Stimulated activated naive B cell treated with anti-CD40 and anti-IgM and Interleukin-4, amounts not matched to agents 10 μg/mL and 1 μg/mL and 100 μg/mL, for 72 hours (primary cell): ENCODE measurements at regions not wholly inside any gene's neighbourhood (a gene's known extent, or its start where the extent isn't known, plus 50 kb on each side); places are given as distances from the start of the nearest gene placed in this dataset.

ENCODE experiments used
- ATAC-seq, 2 donors: fragments of 150-1000 bp; cut with Tn5 transposase; replicated peaks; 2 replicates each; pipeline ENCODE4 v1.10.0; 2021; ENCODE audit warnings: moderate library complexity in 1 of 2
- DNase-seq: peaks from one replicate; pipeline ENCODE4 v3.0.0; 2021
- H3K27ac Mint-ChIP-seq: one replicate; pipeline ENCODE4 v1.8.0; 2022; ENCODE audit warnings: mild to moderate bottlenecking, mixed read lengths
- H3K27me3 Mint-ChIP-seq, 2 donors: one replicate each; pipeline ENCODE4 v1.8.0; 2022; ENCODE audit warnings: mixed read lengths in 2 of 2
- H3K36me3 Mint-ChIP-seq, 2 donors: one replicate each; pipeline ENCODE4 v1.8.0; 2022; ENCODE audit warnings: mixed read lengths in 2 of 2, mild to moderate bottlenecking in 1 of 2
- H3K4me1 Mint-ChIP-seq, 2 donors: one replicate each; pipeline ENCODE4 v1.8.0; 2022; ENCODE audit warnings: mixed read lengths in 2 of 2, mild to moderate bottlenecking in 1 of 2
- H3K4me3 Mint-ChIP-seq, 2 donors: one replicate each; pipeline ENCODE4 v1.8.0; 2022; ENCODE audit warnings: mild to moderate bottlenecking in 2 of 2, mixed read lengths in 2 of 2, moderate library complexity in 1 of 2
- H3K9me3 Mint-ChIP-seq, 2 donors: one replicate each; pipeline ENCODE4 v1.8.0; 2022; ENCODE audit warnings: mixed read lengths in 2 of 2, mild to moderate bottlenecking in 1 of 2

DNA sequence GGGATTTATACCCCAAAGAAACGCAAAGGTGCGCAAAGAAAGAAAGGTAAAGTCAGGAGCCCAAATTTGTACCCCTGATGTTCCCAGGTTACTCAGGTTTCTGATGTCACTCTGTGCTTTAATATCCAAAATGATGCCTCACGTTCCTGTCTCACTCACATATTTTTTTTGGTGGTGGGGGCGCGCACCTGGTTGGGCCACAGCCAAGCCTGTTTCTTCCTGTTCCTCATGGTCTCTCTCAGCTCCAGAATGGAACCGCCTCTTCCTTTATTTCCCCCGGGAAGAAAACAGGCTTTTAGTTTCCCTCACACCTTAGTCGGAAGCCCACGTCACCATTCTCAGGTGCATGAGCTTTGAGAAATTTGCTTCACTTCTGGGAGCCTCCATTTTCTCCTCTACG is 118.3 kb upstream of the BOD1 start:
- Mint-ChIP-seq H3K9me3 (no peaks in the 10 kb centered on the region), H3K36me3 (no peaks in the 10 kb centered on the region), H3K4me1 (peaks cover 45 to 69% of the 10 kb centered on the region in 2 donors), H3K27ac (peak overlapping the region; percentile 87), H3K27me3 (no peaks in the 10 kb centered on the region), H3K4me3 (no peak overlapping the region)
- ATAC-seq (no peak), DNase-seq (no peak)

GRCh38 chr5:173735184-173735583 is 118.7 kb upstream of the BOD1 start:
- ATAC-seq (no peak), DNase-seq (no peak)
- H3K4me1 Mint-ChIP-seq, result peaks cover 45 to 67% of the 10 kb centered on the region in 2 donors
- H3K27me3 Mint-ChIP-seq, result no peaks in the 10 kb centered on the region
- H3K4me3 Mint-ChIP-seq, result no peak overlapping the region
- H3K9me3 Mint-ChIP-seq, result no peaks in the 10 kb centered on the region
- H3K27ac Mint-ChIP-seq, result peak overlapping the region; percentile 87
- H3K36me3 Mint-ChIP-seq, result no peaks in the 10 kb centered on the region

DNA sequence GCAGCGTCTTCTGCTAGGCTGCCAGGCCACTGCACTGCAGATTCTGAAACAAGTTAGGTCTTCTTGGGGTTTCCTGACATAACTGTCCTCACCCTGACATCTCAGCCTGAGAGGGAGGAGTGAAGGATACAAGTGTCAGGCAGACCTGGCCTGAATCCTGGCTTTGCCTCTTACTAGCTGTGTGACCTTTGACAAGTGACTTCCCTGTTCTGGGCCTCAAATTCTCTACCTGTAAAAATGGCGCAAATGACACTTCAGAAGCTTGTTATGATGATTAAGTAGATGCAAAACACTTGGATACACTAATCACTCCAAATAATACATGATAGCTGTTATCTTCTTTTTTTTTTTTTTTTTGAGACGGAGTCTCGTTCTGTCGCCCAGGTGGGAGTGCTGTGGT is 119.2 kb upstream of the BOD1 start:
- Mint-ChIP-seq H3K27ac (no peak overlapping the region), H3K4me3 (no peak overlapping the region), H3K9me3 (no peaks in the 10 kb centered on the region), H3K27me3 (no peaks in the 10 kb centered on the region), H3K4me1 (peaks cover 44 to 67% of the 10 kb centered on the region in 2 donors), H3K36me3 (no peaks in the 10 kb centered on the region)
- ATAC-seq, result no peak
- no peak for DNase-seq

DNA sequence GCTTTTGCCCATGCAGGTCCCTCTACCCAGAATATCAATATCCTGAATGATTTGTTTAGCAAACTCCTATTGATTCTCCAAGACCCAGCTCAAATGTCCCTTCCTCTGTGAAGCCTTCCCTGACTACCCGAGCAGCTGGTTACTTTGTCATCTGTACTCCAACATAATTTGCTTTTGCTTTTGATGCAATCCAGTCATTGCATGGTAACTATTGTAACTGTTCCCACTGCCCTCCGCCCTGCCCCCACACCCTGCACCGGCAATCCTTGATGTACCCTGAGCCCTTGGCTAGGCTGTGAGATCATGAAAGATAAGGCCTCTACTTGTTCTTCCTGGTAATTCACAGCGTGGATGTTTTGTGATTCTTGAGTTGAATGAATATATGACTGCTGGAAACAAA is 119.9 kb upstream of the BOD1 start:
- ATAC-seq (no peak), DNase-seq (no peak)
- no peaks in the 10 kb centered on the region for H3K9me3 Mint-ChIP-seq
- H3K36me3 Mint-ChIP-seq, result no peaks in the 10 kb centered on the region
- no peaks in the 10 kb centered on the region for H3K27me3 Mint-ChIP-seq
- H3K4me1 Mint-ChIP-seq, result peaks cover 45 to 69% of the 10 kb centered on the region in 2 donors
- peak overlapping the region; percentile 39 for H3K27ac Mint-ChIP-seq
- H3K4me3 Mint-ChIP-seq, result peak overlapping the region in 1 of 2 donors; percentile 30

DNA sequence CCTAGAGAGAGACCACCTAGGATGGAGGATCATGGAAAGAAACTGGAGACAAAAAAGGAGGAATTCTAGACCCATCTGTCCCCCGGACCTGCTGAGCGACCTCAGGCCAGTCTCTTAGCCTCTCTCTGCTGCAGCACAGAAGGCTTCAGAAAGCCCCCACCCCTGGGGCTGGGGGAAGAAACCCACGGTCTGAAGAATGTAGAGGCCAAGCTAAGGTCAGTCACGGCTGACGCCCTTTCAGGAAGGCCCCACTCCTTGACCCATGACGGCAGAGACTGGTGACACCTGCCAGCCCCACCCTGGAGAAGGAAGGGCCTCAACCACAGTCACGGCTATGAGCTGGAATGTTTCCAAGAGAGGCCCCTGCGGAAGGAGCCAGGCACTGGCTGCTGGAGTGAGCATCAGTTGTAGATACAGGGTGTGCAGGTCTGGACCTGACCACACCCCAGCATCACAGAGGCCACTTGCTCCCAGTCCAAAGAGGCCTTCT is 120.5 kb upstream of the BOD1 start:
- peaks cover 49 to 75% of the 10 kb centered on the region in 2 donors for H3K4me1 Mint-ChIP-seq
- no peaks in the 10 kb centered on the region for H3K36me3 Mint-ChIP-seq
- H3K9me3 Mint-ChIP-seq, result no peaks in the 10 kb centered on the region
- peak; percentile 74 for DNase-seq
- peak overlapping the region; percentile 39 for H3K27ac Mint-ChIP-seq
- ATAC-seq, result peak; percentile 73 to 79
- no peaks in the 10 kb centered on the region for H3K27me3 Mint-ChIP-seq
- peak overlapping the region; percentile 20 to 30 for H3K4me3 Mint-ChIP-seq

- H3K27me3 Mint-ChIP-seq, result no peaks in the 10 kb centered on the region
- H3K9me3 Mint-ChIP-seq, result no peaks in the 10 kb centered on the region
- DNase-seq, result no peak
- H3K27ac Mint-ChIP-seq, result peak overlapping the region; percentile 0
- no peak for ATAC-seq
- no peak overlapping the region for H3K4me3 Mint-ChIP-seq
- H3K4me1 Mint-ChIP-seq, result peaks cover 53 to 76% of the 10 kb centered on the region in 2 donors
- no peaks in the 10 kb centered on the region for H3K36me3 Mint-ChIP-seq
Measured at GRCh38 chr5:173739741-173740140, 123.3 kb upstream of the BOD1 start.

DNA sequence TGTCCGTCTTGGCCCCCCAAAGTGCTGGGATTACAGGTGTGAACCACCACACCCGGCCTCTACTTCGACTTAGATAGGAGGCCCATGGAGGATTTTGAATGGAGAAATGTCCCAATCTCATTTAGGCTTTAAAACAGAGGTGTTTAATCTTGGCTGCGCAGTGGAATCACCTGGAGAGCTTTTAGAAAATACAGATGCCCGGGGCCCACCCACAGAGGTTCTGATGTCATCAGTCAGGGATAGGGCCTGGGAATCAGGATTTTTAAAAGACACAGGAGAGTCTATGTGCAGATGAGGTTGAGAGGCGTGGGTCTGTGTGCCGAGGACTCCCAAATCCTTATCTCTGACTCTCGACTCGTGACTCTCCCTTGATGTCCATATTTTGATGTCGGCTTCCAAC is 124.0 kb upstream of the BOD1 start:
- Mint-ChIP-seq H3K36me3 (no peaks in the 10 kb centered on the region), H3K4me1 (peaks cover 51 to 76% of the 10 kb centered on the region in 2 donors)
- DNase-seq, result no peak

GRCh38 chr5:173741087-173741486 is 124.6 kb upstream of the BOD1 start:
- H3K36me3 Mint-ChIP-seq, result no peaks in the 10 kb centered on the region
- H3K27me3 Mint-ChIP-seq, result no peaks in the 10 kb centered on the region
- H3K9me3 Mint-ChIP-seq, result no peaks in the 10 kb centered on the region
- no peak for ATAC-seq
- H3K4me3 Mint-ChIP-seq, result no peak overlapping the region
- H3K4me1 Mint-ChIP-seq, result peaks cover 55 to 78% of the 10 kb centered on the region in 2 donors
- no peak overlapping the region for H3K27ac Mint-ChIP-seq
- no peak for DNase-seq

More for the DNA sequence above, 124.0 kb upstream of the BOD1 start:
- H3K9me3 Mint-ChIP-seq, result no peaks in the 10 kb centered on the region
- no peak overlapping the region for H3K27ac Mint-ChIP-seq
- no peak for ATAC-seq
- H3K4me3 Mint-ChIP-seq, result no peak overlapping the region
- H3K27me3 Mint-ChIP-seq, result no peaks in the 10 kb centered on the region

- Mint-ChIP-seq H3K4me1 (peaks cover 51 to 75% of the 10 kb centered on the region in 2 donors), H3K4me3 (no peak overlapping the region), H3K9me3 (no peaks in the 10 kb centered on the region), H3K27ac (no peak overlapping the region), H3K36me3 (no peaks in the 10 kb centered on the region), H3K27me3 (no peaks in the 10 kb centered on the region)
- ATAC-seq, result no peak
- no peak for DNase-seq
Measured at GRCh38 chr5:173741729-173742431, 125.4 kb upstream of the BOD1 start.

- ATAC-seq, result peak; percentile 67 to 74
- H3K4me1 Mint-ChIP-seq, result peaks cover 49 to 69% of the 10 kb centered on the region in 2 donors
- H3K27ac Mint-ChIP-seq, result no peak overlapping the region
- no peaks in the 10 kb centered on the region for H3K9me3 Mint-ChIP-seq
- no peaks in the 10 kb centered on the region for H3K27me3 Mint-ChIP-seq
- no peak for DNase-seq
- no peak overlapping the region for H3K4me3 Mint-ChIP-seq
- H3K36me3 Mint-ChIP-seq, result no peaks in the 10 kb centered on the region
Measured at GRCh38 chr5:173742432-173742816, 126.0 kb upstream of the BOD1 start.

- DNase-seq (no peak), ATAC-seq (no peak)
- no peaks in the 10 kb centered on the region for H3K36me3 Mint-ChIP-seq
- H3K4me1 Mint-ChIP-seq, result peaks cover 43 to 58% of the 10 kb centered on the region in 2 donors
- peak overlapping the region in 1 of 2 donors; percentile 14 for H3K4me3 Mint-ChIP-seq
- H3K27me3 Mint-ChIP-seq, result no peaks in the 10 kb centered on the region
- H3K27ac Mint-ChIP-seq, result peak overlapping the region; percentile 85
- no peaks in the 10 kb centered on the region for H3K9me3 Mint-ChIP-seq
Measured at GRCh38 chr5:173743641-173744343, 127.3 kb upstream of the BOD1 start.

GRCh38 chr5:173744551-173744950 is 128.1 kb upstream of the BOD1 start:
- H3K27ac Mint-ChIP-seq, result peak overlapping the region; percentile 88
- H3K36me3 Mint-ChIP-seq, result no peaks in the 10 kb centered on the region
- DNase-seq, result no peak
- peaks cover 43 to 58% of the 10 kb centered on the region in 2 donors for H3K4me1 Mint-ChIP-seq
- ATAC-seq, result no peak
- no peaks in the 10 kb centered on the region for H3K9me3 Mint-ChIP-seq
- H3K27me3 Mint-ChIP-seq, result no peaks in the 10 kb centered on the region
- H3K4me3 Mint-ChIP-seq, result no peak overlapping the region

DNA sequence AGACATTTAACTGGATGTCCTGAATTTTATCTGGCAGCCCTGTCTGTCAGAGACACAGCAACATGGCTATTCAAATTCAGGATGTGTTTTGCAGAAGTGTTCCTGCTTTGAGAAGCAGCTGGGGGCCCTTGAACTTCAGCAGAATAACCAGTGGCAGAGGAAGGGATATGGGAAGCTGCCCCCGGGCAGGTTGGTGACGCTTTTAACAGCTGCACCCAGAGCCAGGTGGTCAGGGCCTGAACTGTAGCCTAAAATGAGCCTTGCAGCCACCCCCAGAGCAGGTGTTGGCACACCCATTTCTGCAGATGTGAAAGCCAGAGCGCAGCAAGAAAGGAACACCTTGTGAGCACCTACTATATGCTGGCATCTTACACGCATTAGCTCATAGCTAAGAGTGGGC is 128.7 kb upstream of the BOD1 start:
- peaks cover 43 to 58% of the 10 kb centered on the region in 2 donors for H3K4me1 Mint-ChIP-seq
- H3K4me3 Mint-ChIP-seq, result peak overlapping the region in 1 of 2 donors; percentile 14
- H3K9me3 Mint-ChIP-seq, result no peaks in the 10 kb centered on the region
- DNase-seq (peak; percentile 66), ATAC-seq (peak; percentile 88 to 91)
- no peaks in the 10 kb centered on the region for H3K27me3 Mint-ChIP-seq
- no peaks in the 10 kb centered on the region for H3K36me3 Mint-ChIP-seq
- peak overlapping the region; percentile 53 for H3K27ac Mint-ChIP-seq

- H3K4me1 Mint-ChIP-seq, result peaks cover 43 to 60% of the 10 kb centered on the region in 2 donors
- H3K27ac Mint-ChIP-seq, result peak overlapping the region; percentile 53
- DNase-seq (no peak), ATAC-seq (no peak)
- H3K27me3 Mint-ChIP-seq, result no peaks in the 10 kb centered on the region
- H3K36me3 Mint-ChIP-seq, result no peaks in the 10 kb centered on the region
- H3K4me3 Mint-ChIP-seq, result peak overlapping the region in 1 of 2 donors; percentile 14
- H3K9me3 Mint-ChIP-seq, result no peaks in the 10 kb centered on the region
Measured at GRCh38 chr5:173745557-173745956, 129.1 kb upstream of the BOD1 start.
